Heart right ventricle (tissue), 16 donors: ENCODE measurements at regions not wholly inside any gene's neighbourhood (a gene's known extent, or its start where the extent isn't known, plus 50 kb on each side); places are given as distances from the start of the nearest gene placed in this dataset.
"Not testable (repeated sequence)": the region's sequence is repeated elsewhere in the genome, so short reads cannot be mapped to it uniquely, and the experiment has no call there.

Experiments used
- ATAC-seq, 8 donors: fragments of 200-7000 bp; cut with Tn5 transposase; one replicate each; pipeline ENCODE4 v1.9.1; 2020; ENCODE audit warnings: mild to moderate bottlenecking in 8 of 8, moderate library complexity in 8 of 8, moderate number of reproducible peaks in 1 of 8
- DNase-seq, 2 donors: peaks; one replicate each; pipeline ENCODE4 v3.0.0-alpha.2; 2020
- H3K27ac ChIP-seq, 10 donors: fragments of 200-600 bp; sonication (generic) in 2 of 10; one replicate each; pipeline versions ENCODE4 v1.5.0 to v1.8.0; 2020 to 2022; ENCODE audit warnings: mild to moderate bottlenecking in 3 of 10
- H3K27me3 ChIP-seq, 7 donors: fragments of 200-600 bp; one replicate each; pipeline ENCODE4 v1.8.0; 2021 to 2022; ENCODE audit warnings: mild to moderate bottlenecking in 2 of 7
- H3K36me3 ChIP-seq, 9 donors: fragments of 200-600 bp; sonication (generic) in 1 of 9; one replicate each; pipeline versions ENCODE4 v1.5.0 to v1.8.0; 2020 to 2022; ENCODE audit warnings: mild to moderate bottlenecking in 2 of 9
- H3K4me1 ChIP-seq, 9 donors: fragments of 200-600 bp; sonication (generic) in 1 of 9; one replicate each; pipeline versions ENCODE4 v1.5.0 to v1.8.0; 2020 to 2022; ENCODE audit warnings: mild to moderate bottlenecking in 4 of 9
- H3K4me3 ChIP-seq, 10 donors: fragments of 200-600 bp; sonication (generic) in 2 of 10; one replicate each; pipeline versions ENCODE4 v1.5.0 to v1.8.0; 2020 to 2022; ENCODE audit warnings: mild to moderate bottlenecking in 7 of 10, moderate library complexity in 2 of 10
- H3K9me3 ChIP-seq, 11 donors: fragments of 200-600 bp in 10 of 11; sonication (generic) in 2 of 11; one replicate each; pipeline versions ENCODE4 v1.5.0 to v1.8.0; 2013 to 2022; ENCODE audit warnings: mild to moderate bottlenecking in 2 of 11, control low read depth in 1 of 11, moderate library complexity in 1 of 11
- CTCF ChIP-seq, 9 donors: fragments of 200-600 bp; sonication (generic) in 2 of 9; IDR thresholded peaks; one replicate each; pipeline versions ENCODE4 v1.5.0 to v1.8.0; 2021 to 2022; ENCODE audit warnings: antibody characterized with exemption in 9 of 9, mild to moderate bottlenecking in 5 of 9, moderate library complexity in 1 of 9
- WGBS, 2 donors: extraction: QIAGEN DNeasy Blood & Tissue Kit; methylation state at CpG; one replicate each; pipeline ENCODE4 v1.1.7; 2013; ENCODE audit warnings: inconsistent platforms in 1 of 2; 5-methylcytosine and 5-hydroxymethylcytosine counted together
- intact Hi-C, 10 donors: fragments of 100-400 bp; cut with DNase I; formaldehyde crosslinking; loops; one replicate each; pipeline versions ENCODE4 v1.11.1 to v1.14.2; 2022
- donor health status: Arrhythmogenic right ventricular cardiomyopathy.
- donor health status: ischemic (EF 13 %, LVEDD 7.1; RV severe dilation, severe dysfunction).
- donor health status: healthy with polysubstance abuse.
- donor health status: DM: no; HTN: yes; CAD: no.
- donor health status: DM: no; HTN: no; CAD: no.
- donor health status: ischemic (EF 25% LVEDD 6.9; RV normal size, moderate dysfunction).
- donor health status: ischemic (EF 25% LVEDD 5.7; RV mildly dilated, moderate dysfunction).
- donor health status: healthy.
- donor health status: DM: yes; HTN: yes; CAD: no.
- donor health status: Ischemic cardiomyopathy.
- donor health status: ischemic (EF 35%, LVEDD 5.7; RV mildly dilated, moderate dysfunction).
- donor health status: nonischemic (EF 11% LVEDD 7.7; RV severe dilation, severe dysfunction).
- donor health status: DM: yes; HTN: yes; CAD: no.
- donor health status: PGD.
- donor health status: ischemic (EF 29% LVEDD 5.4; RV normal size, mild dysfunction).
- donor health status: nonischemic (EF 23%, LVEDD 6.1; RV moderate dilation, normal function).

GRCh38 chr7:77484785-77485184 is 52.3 kb upstream of the PTPN12 start:
- Histone ChIP-seq H3K36me3 (no peaks in the 10 kb centered on the region), H3K9me3 (no peaks in the 10 kb centered on the region), H3K27ac (no peak overlapping the region), H3K4me1 (peaks cover 0 to 2% (median 0%) of the 10 kb centered on the region in 9 donors), H3K27me3 (no peaks in the 10 kb centered on the region), H3K4me3 (no peak overlapping the region)
- intact Hi-C loops = no loop called here
- ATAC-seq (no peak), DNase-seq (no peak)
- WGBS, 2 donors = 85% methylated on average over 7 of the region's 7 CpGs
- no peak for TF ChIP-seq CTCF (IDR thresholded peaks at IDR 0.05)

- no peaks in the 10 kb centered on the region for H3K27me3 ChIP-seq
- no peak for ATAC-seq
- intact Hi-C loops = no loop called here
- no peaks in the 10 kb centered on the region for H3K9me3 ChIP-seq
- 70 to 86% methylated on average over 3 of the region's 3 CpGs for WGBS, 2 donors
- TF ChIP-seq CTCF (IDR thresholded peaks at IDR 0.05) = no peak
- H3K36me3 ChIP-seq = no peaks in the 10 kb centered on the region
- H3K4me3 ChIP-seq = no peak overlapping the region
- H3K27ac ChIP-seq = no peak overlapping the region
- no peak for DNase-seq
- peaks cover 0 to 6% (median 0%) of the 10 kb centered on the region in 9 donors for H3K4me1 ChIP-seq
Observed at GRCh38 chr7:77482015-77482414, 55.1 kb upstream of the PTPN12 start.

GRCh38 chr7:77481615-77482014 is 55.5 kb upstream of the PTPN12 start:
- DNase-seq (no peak), ATAC-seq (no peak)
- 91 to 93% methylated on average over 2 of the region's 2 CpGs for WGBS, 2 donors
- no peaks in the 10 kb centered on the region for H3K27me3 ChIP-seq
- no peaks in the 10 kb centered on the region for H3K36me3 ChIP-seq
- intact Hi-C loops = no loop called here
- no peak overlapping the region for H3K4me3 ChIP-seq
- TF ChIP-seq CTCF (IDR thresholded peaks at IDR 0.05) = no peak
- H3K27ac ChIP-seq = no peak overlapping the region
- H3K4me1 ChIP-seq = peaks cover 0 to 6% (median 0%) of the 10 kb centered on the region in 9 donors
- no peaks in the 10 kb centered on the region for H3K9me3 ChIP-seq

GRCh38 chr7:77480102-77480627 is 56.9 kb upstream of the PTPN12 start:
- H3K9me3 ChIP-seq, intact Hi-C loops, H3K27ac ChIP-seq, H3K36me3 ChIP-seq, DNase-seq, H3K4me3 ChIP-seq, H3K27me3 ChIP-seq, ATAC-seq: not testable (repeated sequence)
- H3K4me1 ChIP-seq = peaks cover 0 to 10% (median 0%) of the 10 kb centered on the region in 9 donors
- 96 to 98% methylated on average over 4 of the region's 4 CpGs for WGBS, 2 donors

- no peaks in the 10 kb centered on the region for H3K36me3 ChIP-seq
- H3K27ac ChIP-seq = no peak overlapping the region
- WGBS, 2 donors = 90 to 95% methylated on average over 3 of the region's 3 CpGs
- intact Hi-C loops = loop anchor here in 1 of 10 donors (10.0 kb wide), 1 partner anchor 135 kb away; no protein-coding TSS in a partner anchor
- no peak for TF ChIP-seq CTCF (IDR thresholded peaks at IDR 0.05)
- ATAC-seq = no peak
- no peaks in the 10 kb centered on the region for H3K27me3 ChIP-seq
- DNase-seq = no peak
- no peak overlapping the region for H3K4me3 ChIP-seq
- peaks cover 0 to 16% (median 0%) of the 10 kb centered on the region in 9 donors for H3K4me1 ChIP-seq
- no peaks in the 10 kb centered on the region for H3K9me3 ChIP-seq
Observed at GRCh38 chr7:77479536-77480088, 57.5 kb upstream of the PTPN12 start.
